Skin of body (tissue), 1 donor: ENCODE measurements at regions not wholly inside any gene's neighbourhood (a gene's known extent, or its start where the extent isn't known, plus 50 kb on each side); places are given as distances from the start of the nearest gene placed in this dataset.
"Not testable (repeated sequence)": the region's sequence is repeated elsewhere in the genome, so short reads cannot be mapped to it uniquely, and the experiment has no call there.

Experiments
- DNase-seq: peaks from one replicate; lab custom pipeline; 2025; lab: John Stamatoyannopoulos, UW

- DNase-seq: not testable (repeated sequence)
Measured at GRCh38 chr5:58308384-58308783, 151.5 kb downstream of the PLK2 start.

GRCh38 chr5:58300346-58300895 is 159.5 kb downstream of the PLK2 start:
- no peak for DNase-seq

GRCh38 chr5:58299256-58299655 is 160.6 kb downstream of the PLK2 start:
- no peak for DNase-seq

- DNase-seq: no peak
Measured at GRCh38 chr5:58294598-58295305, 165.1 kb downstream of the PLK2 start.

GRCh38 chr5:58288275-58288674 is 171.6 kb downstream of the PLK2 start:
- DNase-seq: not testable (repeated sequence)

- DNase-seq: no peak
Measured at GRCh38 chr5:58286741-58287140, 173.1 kb downstream of the PLK2 start.

GRCh38 chr5:58285900-58286299 is 174.0 kb downstream of the PLK2 start:
- no peak for DNase-seq

GRCh38 chr5:58284886-58285285 is 175.0 kb downstream of the PLK2 start:
- DNase-seq: no peak

- no peak for DNase-seq
Measured at GRCh38 chr5:58281189-58281588, 178.7 kb downstream of the PLK2 start.

- DNase-seq: no peak
Measured at GRCh38 chr5:58279259-58279658, 180.6 kb downstream of the PLK2 start.

GRCh38 chr5:58276431-58276830 is 183.5 kb downstream of the PLK2 start:
- DNase-seq: no peak

GRCh38 chr5:58275516-58275915 is 184.4 kb downstream of the PLK2 start:
- DNase-seq: no peak

GRCh38 chr5:58274191-58274590 is 185.7 kb downstream of the PLK2 start:
- DNase-seq: no peak

- DNase-seq: no peak
Measured at GRCh38 chr5:58273711-58274110, 186.2 kb downstream of the PLK2 start.

GRCh38 chr5:58268268-58268667 is 191.6 kb downstream of the PLK2 start:
- peak; percentile 35 for DNase-seq

- no peak for DNase-seq
Measured at GRCh38 chr5:58266402-58266801, 193.5 kb downstream of the PLK2 start.

GRCh38 chr5:58265246-58265930 is 194.5 kb downstream of the PLK2 start:
- no peak for DNase-seq

GRCh38 chr5:58264276-58264675 is 195.6 kb downstream of the PLK2 start:
- DNase-seq: peak; percentile 63

- DNase-seq: no peak
Measured at GRCh38 chr5:58263296-58263695, 196.6 kb downstream of the PLK2 start.

- no peak for DNase-seq
Measured at GRCh38 chr5:58262226-58262625, 197.7 kb downstream of the PLK2 start.

- DNase-seq: peak; percentile 23
Measured at GRCh38 chr5:58261605-58262004, 198.3 kb downstream of the PLK2 start.

- no peak for DNase-seq
Measured at GRCh38 chr5:58260243-58260642, 199.6 kb downstream of the PLK2 start.

- DNase-seq: no peak
Measured at GRCh38 chr5:58259685-58260152, 200.2 kb downstream of the PLK2 start.
